GM19328 (cell line): ENCODE measurements at regions not wholly inside any gene's neighbourhood (a gene's known extent, or its start where the extent isn't known, plus 50 kb on each side); places are given as distances from the start of the nearest gene placed in this dataset.

Source experiments
- ATAC-seq: cut with Tn5 transposase; IDR thresholded peaks from one replicate; pipeline ENCODE4 v1.9.1; 2021; ENCODE audit warnings: mild to moderate bottlenecking, moderate library complexity; ENCODE audit not compliant: unreplicated experiment

- no peak for ATAC-seq
Observed at GRCh38 chr9:78781681-78782080, 484.8 kb downstream of the PSAT1 start.

GRCh38 chr9:78782234-78782633 lies 485.3 kb downstream of the PSAT1 start:
- no peak for ATAC-seq

- ATAC-seq, result no peak
Observed at GRCh38 chr9:78782858-78783257, 485.9 kb downstream of the PSAT1 start.

GRCh38 chr9:78783743-78784142 lies 486.8 kb downstream of the PSAT1 start:
- no peak for ATAC-seq

GRCh38 chr9:78786794-78787193 lies 489.9 kb downstream of the PSAT1 start:
- ATAC-seq, result no peak

- no peak for ATAC-seq
Observed at GRCh38 chr9:78788101-78788500, 491.2 kb downstream of the PSAT1 start.

GRCh38 chr9:78791779-78792178 lies 494.9 kb downstream of the PSAT1 start:
- no peak for ATAC-seq

GRCh38 chr9:78792745-78793144 lies 495.8 kb downstream of the PSAT1 start:
- no peak for ATAC-seq

- no peak for ATAC-seq
Observed at GRCh38 chr9:78805771-78806170, 508.8 kb downstream of the PSAT1 start.

GRCh38 chr9:78806492-78807160 lies 509.7 kb downstream of the PSAT1 start:
- no peak for ATAC-seq

- no peak for ATAC-seq
Observed at GRCh38 chr9:78807286-78807685, 510.4 kb downstream of the PSAT1 start.

GRCh38 chr9:78808048-78808447 lies 511.1 kb downstream of the PSAT1 start:
- ATAC-seq, result no peak

- ATAC-seq, result no peak
Observed at GRCh38 chr9:78811622-78812276, 514.8 kb downstream of the PSAT1 start.

GRCh38 chr9:78812665-78813064 lies 515.7 kb downstream of the PSAT1 start:
- ATAC-seq, result no peak

GRCh38 chr9:78813602-78814180 lies 516.8 kb downstream of the PSAT1 start:
- no peak for ATAC-seq

GRCh38 chr9:78821126-78821822 lies 524.3 kb downstream of the PSAT1 start:
- ATAC-seq, result peak; percentile 83

- ATAC-seq, result no peak
Observed at GRCh38 chr9:78826527-78826926, 529.6 kb downstream of the PSAT1 start.

- no peak for ATAC-seq
Observed at GRCh38 chr9:78828521-78828920, 531.6 kb downstream of the PSAT1 start.

- no peak for ATAC-seq
Observed at GRCh38 chr9:78830301-78830700, 533.4 kb downstream of the PSAT1 start.

GRCh38 chr9:78831726-78832125 lies 534.8 kb downstream of the PSAT1 start:
- ATAC-seq, result no peak

GRCh38 chr9:78835928-78836450 lies 539.1 kb downstream of the PSAT1 start:
- no peak for ATAC-seq

GRCh38 chr9:78839252-78839651 lies 542.3 kb downstream of the PSAT1 start:
- ATAC-seq, result no peak
